CD4-positive, alpha-beta T cell treated with Interleukin-4 for 1 hour (primary cell): ENCODE measurements at regions not wholly inside any gene's neighbourhood (a gene's known extent, or its start where the extent isn't known, plus 50 kb on each side); places are given as distances from the start of the nearest gene placed in this dataset.

Experiments used
- DNase-seq, 2 donors: peaks; one replicate each; pipeline ENCODE4 v3.0.0-alpha.2; 2020 to 2022

DNA sequence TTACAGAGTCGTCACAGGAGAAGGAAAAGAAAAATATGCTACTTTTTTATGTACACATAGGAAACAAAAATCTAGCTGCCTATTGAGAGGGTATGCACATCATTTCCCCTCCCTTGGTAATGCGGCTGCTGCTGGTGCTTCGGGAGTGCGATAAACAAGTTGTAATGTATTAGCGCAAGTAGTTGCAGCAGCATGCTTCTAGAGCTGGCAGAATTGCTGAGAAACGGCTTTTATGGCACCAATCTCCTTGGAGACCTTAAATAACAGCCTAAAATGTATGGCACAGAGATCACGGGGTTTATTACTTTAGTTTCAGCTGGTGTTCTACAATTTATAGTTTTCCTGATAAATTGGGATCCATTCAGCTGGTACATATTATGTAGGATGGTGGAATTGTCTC, 447.6 kb upstream of the TMPO start:
- DNase-seq: no peak

DNA sequence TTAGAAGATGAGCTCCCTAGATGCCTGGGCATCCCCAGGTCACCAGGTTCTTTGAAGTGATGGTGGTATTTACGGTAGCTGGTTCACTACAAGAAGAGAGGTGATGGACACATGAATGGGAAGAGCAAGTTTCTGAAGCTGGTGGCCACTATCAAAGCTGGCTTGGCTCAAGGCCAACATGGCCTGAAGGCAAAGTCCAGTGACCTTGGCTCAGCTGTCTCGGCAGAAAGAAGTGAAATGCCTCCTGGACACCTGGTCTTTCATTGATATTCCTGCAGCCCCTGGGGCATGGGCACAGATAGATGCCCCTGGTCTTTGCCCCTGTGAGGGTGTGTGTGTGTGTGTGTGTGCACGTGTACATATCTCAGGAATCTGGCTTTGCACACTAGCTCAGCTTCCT, 441.8 kb upstream of the TMPO start:
- DNase-seq: no peak

DNA sequence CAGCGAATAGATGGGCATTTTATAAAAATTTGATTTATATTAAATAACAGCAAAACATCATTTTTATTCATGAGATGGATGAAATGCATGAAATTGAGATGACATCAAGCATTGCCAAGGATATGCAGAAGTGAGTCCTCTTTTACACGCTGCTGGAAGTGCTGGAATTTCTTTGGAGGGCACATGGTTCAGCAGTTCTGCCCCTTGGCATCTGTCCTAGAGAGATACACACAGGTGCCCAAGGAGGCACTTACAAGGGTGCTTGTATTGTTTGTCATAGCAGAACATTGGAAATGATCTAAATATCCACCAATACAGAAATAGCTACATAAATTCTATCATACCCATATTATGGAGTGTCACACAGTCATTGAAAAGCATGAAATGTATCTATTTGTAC, 441.1 kb upstream of the TMPO start:
- DNase-seq: no peak

DNA sequence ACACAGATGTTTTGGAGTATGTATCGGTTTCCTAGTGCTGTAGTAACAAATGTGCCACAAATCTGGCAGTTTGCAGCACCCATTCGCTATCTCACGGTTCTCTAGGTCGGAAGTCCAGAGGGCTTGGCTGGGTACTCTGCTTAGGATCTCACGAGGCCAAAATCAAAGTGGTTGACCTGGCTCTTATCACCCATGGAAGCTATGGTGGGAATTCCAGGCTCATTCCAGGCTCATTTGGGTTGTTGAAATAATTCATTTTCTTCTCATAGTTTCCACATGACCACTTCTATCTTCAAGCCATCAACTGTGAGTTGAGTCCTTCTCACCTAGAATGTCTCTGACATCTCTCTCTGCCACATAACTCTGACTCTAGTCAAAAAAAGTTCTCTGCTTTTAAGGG, 431.0 kb upstream of the TMPO start:
- DNase-seq: no peak

DNA sequence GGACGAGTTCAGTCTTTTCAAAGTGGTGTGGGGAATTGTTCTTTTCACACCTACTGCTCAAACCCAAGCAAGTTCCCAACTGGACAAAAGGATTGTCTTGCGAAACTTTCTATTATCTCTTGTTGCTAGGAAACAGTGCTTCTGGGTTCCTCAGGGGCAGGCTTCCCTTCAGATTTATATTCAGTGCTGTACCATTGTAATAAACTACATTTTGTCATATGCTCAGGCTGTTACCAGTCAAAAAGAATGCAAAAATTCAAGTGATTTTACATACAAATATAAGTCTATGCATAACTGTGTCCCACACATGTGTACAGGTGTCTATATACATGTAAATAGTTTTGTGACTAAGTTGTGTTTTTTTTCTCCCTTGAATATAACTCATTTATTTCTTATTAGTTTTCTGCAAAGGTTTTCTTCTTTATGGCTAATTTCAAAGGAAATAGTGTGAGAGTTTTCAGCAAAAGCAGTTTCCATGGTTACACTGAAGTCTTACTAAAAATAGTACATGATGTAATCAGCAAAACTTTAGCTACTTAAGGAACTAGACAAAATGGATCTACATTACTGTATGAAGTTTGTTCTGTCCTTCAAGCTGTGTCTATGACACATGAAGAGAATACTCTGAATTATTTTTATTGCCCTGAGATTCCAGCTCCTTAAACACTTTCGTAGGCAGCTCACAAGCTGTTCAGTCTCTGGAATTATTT, 430.2 kb upstream of the TMPO start:
- no peak for DNase-seq

DNA sequence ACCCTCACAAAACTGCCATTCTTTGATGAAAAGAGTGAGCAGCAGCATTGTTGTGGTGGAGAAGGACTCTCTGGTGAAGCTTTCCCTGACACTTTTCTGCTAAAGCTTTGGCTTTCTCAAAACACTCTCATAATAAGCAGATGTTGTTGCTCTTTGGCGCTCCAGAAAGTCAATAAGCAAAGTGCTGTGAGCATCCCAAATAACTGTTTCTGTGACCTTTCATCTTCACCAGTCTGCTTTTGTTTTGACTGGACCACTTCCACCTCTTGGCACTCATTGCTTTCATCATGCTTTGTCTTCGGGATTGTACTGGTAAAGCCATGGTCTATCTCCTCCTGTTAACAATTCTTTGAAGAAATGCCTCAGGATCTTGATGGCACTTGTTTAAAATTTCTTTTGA, 424.7 kb upstream of the TMPO start:
- no peak for DNase-seq

DNA sequence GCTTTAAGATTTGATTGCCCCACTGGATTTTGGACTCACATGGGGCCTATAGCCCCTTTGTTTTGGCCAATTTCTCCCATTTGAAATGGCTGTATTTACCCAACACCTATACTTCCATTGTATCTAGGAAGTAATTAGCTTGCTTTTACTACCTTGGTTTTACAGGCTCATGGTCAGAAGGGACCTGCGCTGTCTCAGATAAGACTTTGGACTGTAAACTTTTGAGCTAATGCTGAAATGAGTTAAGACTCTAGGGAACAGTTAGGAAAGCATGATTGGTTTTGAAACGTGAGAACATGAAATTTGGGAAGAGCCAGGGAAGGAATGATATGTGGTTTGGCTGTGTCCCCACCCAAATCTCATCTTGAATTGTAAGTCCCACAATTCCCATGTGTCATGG, 419.0 kb upstream of the TMPO start:
- DNase-seq: no peak

DNA sequence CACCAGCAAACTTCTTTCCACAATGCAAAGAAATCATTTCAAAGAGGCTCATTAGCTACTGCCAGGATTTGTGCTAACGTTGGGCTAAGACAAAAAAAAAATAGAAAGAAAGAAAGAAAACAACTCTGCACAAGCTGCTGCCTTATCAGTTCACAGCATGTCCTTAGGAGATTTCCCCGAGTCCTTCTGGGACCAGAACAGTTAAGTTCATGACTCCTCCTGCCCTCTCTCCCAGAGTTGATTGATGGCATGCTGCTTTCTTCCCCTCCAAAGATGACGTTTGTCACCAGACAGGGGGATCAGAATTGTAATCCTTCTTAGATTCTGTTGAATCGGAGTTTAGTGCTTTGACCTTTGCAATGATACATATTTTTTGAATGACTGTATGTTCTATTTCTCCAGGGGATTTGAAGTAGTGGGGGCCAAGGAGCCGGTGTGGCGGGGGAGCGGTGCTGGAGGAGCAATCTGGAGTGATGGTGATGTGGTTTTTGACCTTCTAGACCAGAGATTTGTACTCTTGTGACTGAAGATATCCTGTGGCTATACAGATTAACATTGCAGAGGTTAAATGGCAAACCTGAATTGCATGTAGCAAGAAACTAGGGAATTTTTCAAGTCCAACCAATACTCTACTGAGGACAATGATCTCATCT, 409.2 kb upstream of the TMPO start:
- DNase-seq: no peak

DNA sequence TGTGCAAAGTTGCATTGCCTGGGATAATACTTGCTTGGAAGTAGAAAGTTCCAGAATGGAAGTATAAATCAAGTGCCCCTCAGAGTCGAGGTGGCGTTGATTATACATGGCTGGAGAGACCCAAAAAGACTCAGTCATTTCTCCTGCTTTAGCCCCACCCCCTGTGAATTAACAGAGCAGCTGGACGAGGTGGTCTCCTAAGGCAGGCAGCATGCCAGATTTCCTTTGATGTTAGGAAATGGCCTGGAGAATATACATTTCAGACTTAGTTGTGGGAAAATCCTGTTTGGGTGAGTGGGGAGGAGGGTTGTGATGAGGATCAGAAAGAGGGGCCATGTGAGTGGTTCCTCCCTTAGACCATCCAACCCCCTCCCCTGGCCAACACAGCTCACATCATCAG, 406.1 kb upstream of the TMPO start:
- no peak for DNase-seq

DNA sequence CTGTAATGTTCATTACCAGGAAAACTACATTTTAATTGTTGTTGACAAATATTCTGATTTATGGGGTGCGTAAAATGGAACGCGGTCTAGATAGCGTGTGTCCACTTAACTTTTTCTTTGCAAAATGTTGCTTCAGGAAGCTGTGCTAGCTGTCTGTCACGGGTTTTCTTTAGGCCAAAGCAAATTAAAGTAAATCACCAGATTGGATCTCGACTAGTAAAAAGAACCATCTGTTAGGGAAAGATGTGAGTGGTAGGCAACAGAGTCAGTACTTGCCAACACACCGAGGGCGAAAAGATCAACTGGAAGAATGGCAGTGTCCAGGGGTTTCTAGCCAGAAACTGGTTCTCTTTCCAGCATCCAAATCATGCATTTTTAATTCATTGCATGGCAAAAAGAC, 404.9 kb upstream of the TMPO start:
- no peak for DNase-seq

DNA sequence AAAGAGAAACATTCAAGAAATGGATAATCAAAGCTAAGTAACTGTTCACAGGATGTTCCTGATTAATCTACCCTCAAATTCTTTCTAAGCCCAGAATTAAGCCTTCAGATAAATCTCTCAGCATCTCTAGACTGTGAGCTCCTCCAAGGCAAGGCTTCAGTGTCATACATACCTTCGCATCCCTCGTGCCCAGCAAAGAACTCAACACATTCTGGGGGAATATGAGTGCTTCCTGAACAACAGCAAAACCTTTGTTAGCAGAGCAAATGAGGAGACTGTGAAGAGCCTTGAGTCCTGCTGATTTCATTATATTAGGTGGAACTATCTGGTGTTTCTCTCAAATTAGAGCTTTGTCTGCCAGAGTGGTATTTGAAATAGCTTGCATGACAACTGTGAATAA, 401.8 kb upstream of the TMPO start:
- no peak for DNase-seq

DNA sequence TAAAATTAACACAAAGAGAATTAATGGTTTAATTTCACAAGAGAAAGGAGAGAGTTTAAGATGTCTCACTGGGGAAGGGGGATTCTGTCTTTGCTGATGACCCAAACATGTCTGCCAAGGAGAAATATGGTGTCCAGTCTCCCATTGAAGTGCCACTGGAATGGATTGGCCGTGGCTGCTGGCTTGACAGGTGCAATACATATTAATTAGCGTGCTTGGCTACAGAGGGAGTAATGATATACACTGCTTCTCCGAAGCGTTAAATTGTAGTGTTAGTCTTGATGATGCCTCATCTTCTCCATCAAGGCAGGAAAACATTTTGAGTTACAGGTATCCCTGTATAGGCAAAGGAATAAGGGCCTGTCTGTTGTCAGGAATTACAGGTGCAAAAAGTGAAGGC, 393.4 kb upstream of the TMPO start:
- DNase-seq: no peak

DNA sequence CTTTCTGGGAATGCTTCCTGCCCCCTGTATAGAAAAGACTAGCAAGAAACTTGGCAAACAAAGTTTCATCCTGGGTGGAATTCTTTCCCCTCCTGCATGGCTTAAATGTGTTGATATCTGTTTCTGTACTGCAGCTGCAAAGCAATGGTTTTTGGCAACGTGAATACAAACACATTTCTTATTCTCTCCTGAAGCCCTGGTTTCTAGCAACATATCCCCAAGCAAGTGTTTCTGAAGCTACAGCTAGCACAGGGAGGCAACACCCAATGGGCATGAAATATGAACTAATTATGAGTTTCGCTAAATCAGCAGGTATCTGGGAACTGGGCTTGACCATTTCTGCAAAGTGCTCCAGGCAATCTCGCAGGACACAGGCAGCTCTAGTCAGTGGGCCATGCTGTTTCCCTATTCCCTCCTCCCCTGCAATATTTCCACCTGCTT, 392.3 kb upstream of the TMPO start:
- DNase-seq: no peak

DNA sequence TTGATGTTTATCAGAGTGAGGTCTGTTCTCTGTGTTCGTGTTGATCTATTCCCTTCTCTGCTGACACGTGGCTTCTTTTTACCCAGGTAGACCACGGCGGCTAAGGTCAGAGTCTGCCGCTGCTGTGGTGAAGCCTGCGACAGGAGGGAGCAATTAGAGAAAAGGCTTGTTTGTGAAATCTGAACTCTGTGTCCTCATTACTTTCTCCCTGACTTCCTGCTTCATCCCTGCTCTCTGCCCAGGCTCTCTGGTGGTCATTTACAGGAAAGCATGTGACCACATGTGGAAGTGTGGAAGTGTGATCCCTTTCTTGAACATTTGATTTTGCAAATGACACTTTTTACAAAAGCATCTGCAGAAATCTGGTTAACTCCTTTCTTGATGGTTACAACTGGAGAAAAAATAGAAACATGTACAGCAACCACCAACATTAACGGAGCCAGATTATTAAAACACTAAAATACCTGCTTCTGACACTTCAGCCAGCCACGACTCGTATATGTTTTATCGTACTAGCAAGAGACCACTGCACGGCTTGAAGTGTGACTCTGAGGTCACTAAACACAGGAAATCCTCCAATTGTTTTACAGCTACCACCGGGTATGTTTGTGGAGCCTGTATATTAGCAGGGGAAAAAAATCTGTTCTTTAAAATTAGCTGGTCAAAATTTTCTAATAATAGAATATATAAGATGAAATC, 388.6 kb upstream of the TMPO start:
- no peak for DNase-seq

DNA sequence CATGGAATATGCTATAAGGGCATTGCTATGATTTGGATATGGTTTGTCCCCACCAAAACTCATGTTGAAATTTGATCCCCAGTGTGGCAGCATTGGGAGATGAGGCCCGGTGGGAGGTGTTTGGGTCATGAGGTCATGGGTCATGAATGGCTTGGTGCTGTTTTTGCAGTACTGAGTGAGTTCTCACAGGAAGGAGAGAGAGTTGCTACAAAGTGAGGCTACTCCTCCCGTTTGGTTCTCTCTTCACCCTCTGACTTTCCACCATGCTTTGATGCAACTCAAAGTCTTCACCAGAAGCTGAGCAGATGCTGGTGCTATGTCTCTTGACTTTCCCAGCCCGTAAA, 388.1 kb upstream of the TMPO start:
- no peak for DNase-seq

DNA sequence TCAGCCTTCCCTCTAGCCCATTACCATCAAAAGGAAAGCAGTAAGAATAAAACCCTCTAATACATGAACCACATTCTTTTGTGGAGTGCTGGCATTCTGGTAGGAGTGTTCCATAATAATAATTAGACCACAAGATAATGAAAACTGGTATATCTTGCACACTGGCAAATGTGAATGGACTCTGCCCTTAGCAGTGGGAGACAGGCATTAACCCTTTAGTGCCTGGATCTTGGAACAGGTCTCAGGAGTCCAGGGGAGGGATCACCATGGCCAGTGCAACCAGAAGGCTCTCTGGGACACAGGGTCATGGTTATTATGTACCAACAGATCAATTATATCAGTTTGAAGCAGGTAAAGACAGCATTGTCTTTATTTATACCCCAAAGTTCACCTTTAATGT, 387.5 kb upstream of the TMPO start:
- DNase-seq: no peak

DNA sequence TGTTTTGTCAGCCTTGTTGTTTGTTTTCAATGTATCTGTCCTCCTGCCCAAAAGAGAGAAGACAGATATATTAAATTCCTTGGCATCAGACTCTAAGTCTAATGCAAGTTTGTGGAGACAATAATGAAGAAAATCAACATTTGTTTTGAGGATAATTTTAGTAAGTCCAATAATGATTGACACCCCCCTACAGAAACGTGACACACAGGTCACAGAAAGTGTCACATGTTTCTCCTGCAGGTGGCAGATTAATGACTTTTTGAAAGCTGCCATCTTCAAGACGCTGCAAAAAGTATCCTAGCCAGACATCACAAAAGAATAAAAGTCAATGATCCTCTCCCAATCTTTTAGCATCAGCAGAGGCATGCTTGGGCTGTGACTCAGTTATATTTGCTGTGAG, 378.8 kb upstream of the TMPO start:
- DNase-seq: no peak

DNA sequence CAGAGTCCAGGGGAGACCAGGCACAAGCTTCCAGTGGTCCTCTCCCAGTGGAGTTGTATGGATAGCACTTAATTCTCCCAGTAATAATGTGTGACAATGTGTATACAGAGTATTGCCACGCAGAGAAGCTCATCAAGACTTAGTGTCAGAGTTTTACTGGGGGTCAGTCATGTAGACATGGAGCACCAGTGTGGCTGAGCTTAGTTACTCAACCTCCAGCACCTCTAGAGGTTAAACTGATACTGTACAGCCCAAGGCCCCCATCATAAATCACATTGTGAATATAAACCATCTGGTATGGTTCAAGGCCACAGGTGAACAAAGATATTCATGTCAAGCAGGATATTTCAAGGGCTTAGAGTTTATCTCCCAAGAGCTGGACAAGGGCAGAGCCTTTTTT, 378.1 kb upstream of the TMPO start:
- no peak for DNase-seq

DNA sequence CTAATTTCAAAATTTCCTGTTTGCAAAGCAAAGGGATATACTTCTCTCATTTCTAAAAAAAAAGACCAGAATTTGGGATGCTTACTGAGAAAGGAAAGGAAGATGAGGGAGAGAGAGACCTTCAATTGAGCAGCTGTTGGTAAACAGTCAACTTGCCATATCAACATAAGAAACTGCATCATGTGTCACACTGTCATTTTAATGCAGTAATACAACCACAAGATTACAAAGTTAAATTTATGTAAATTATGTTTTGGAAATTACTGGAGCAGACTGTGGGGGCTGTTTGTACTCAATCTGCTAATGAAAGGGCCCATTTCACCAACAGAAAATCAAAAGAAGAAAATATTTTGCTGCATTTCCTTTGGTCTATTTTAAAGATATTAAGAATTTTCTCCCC, 370.4 kb upstream of the TMPO start:
- DNase-seq: no peak

DNA sequence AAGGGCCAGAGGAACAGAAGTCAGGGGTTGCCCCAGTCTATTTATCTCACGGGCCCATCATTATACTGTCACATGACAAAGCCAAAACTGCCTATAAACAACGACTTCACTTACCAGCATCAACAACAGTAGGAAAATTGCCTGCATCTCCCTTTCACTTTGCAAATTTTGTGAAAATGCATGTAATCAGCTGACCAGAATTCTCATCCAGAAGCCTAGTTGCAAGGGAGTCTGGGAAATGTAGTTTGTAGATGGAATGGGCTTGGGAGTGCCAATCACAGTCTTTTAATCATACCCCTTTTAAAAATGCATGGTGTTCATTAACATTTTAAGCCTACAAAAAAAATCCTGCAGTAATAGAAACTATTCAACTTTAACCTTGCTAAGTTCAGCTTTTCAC, 369.3 kb upstream of the TMPO start:
- no peak for DNase-seq

DNA sequence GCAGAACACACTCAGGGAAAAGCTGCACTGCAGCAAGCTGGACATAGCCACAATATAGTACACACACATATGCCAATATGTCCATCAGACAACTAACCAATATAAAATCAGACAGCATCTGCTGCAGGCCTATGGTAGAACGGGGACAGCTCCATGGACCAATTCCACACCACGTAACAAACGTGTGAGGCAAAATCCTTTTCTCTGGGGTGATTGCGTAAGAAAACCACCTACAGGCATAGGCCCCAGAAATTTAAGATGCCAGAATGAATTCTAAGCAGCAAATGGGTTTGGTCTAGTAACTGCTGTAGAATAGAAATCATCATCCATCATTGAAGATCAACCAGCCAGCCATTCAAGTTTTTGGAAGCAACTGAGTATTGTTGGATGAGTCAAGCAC, 368.9 kb upstream of the TMPO start:
- no peak for DNase-seq

DNA sequence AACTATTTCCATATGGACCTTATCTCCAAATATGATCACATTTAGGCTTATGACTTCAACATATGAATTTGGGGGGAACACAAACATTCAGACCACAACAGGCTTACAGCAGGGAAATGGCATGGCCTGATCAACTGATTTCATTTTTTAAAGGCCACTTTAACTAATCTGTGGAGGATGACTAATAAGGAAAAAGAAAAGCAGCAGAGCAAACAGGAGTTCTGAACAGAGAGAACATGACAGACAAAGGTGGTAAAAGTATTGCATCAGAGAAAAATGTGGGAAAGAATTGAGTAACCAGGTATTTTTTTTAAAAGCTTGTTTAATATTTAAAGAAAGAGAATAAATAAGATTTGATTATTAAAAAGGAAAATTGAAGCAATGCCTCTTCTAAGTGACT, 366.1 kb upstream of the TMPO start:
- no peak for DNase-seq

DNA sequence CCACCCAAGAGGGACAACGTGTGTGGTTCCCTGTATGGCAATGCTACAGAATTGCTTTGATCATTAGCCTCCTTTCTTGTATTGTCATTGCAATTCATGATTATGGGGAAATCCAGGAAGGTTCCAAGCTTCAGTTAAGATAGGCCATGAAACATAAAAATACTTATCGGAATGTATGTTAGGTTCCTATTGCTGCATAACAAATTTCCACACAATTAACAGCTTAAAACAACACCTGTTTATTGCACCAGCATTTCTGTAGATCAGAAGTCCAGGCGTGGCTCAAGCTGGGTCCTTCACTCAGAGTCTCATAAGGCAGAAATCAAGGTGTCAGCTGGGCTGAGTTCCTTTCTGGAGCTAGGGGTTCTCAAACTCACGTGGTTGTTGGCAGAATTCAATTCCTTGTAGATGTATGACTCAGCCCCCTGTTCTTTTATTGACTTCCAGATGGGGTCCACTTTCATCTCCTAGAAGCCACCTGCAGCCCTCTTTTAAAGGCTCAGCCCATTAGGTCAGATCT, 365.6 kb upstream of the TMPO start:
- no peak for DNase-seq

DNA sequence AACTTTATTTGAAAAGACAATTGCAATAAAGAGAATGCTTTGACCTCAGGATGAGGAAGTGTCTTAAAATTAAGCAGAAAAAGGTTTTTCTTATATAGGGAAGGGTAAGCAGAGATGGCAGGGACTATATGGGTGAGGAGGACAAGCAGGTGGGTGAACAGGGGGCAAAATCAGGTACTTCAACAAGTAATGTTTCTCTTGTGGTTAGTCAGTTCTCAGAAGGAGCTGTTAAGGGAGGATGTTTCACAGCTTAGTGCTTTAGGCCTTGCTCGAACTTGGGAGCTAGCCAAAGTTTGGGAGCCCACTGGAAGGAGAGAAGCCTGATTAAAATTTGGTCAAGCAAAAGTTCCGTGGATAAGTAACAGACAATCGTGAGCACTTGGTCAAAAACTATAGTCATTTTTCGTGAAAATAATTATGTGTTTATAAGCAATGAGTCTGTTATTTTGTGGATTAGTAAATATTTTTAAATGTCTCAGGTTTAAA, 364.2 kb upstream of the TMPO start:
- no peak for DNase-seq
